ENCODE measurements at regions not wholly inside any gene's neighbourhood (a gene's known extent, or its start where the extent isn't known, plus 50 kb on each side); places are given as distances from the start of the nearest gene placed in this dataset.
"Not testable (repeated sequence)": the region's sequence is repeated elsewhere in the genome, so short reads cannot be mapped to it uniquely, and the experiment has no call there.

DNA sequence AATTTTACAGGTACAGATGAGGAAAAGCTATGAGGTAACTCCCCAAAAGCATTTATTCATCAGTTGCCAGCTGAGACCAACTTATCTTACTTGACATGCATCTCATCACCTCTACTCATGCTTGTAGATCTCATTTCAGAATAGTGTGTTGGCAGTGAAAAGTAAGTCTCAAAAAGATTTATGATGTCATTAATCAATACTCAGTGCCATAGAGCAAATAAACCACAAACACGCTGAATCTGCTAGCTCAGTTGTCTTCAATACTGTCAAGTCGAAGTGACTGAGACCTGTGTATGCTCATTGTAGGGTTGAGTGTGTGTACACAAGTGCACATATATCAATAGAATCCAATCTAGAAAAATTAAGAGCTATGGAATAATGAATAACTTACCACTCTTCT lies 413.5 kb downstream of the CNTN3 start:
- H3K79me2 ChIP-seq (ENCODE audit: insufficient read depth) = no peaks in the 10 kb centered on the region
- H3K27ac ChIP-seq = no peak overlapping the region
- in situ Hi-C loops (cut with MboI) = no loop called here
- no peak overlapping the region for H3K4me3 ChIP-seq
- no peak overlapping the region for H3K9ac ChIP-seq
- H3K36me3 ChIP-seq (ENCODE audit: low read depth) = no peaks in the 10 kb centered on the region
- H3K9me2 ChIP-seq (ENCODE audit: insufficient read depth) = no peaks in the 10 kb centered on the region
- no peak overlapping the region for H2AFZ ChIP-seq
- WGBS, 2 experiments (ENCODE audit: low coverage in 1 of 2, low lambda C conversion rate in 2 of 2, missing lambda C conversion rate in 2 of 2) = 17 to 22% methylated on average over 2 of the region's 2 CpGs
- no peaks in the 10 kb centered on the region for H3F3A ChIP-seq (ENCODE audit: insufficient read depth)
- H3K4me1 ChIP-seq (ENCODE audit: insufficient read depth) = no peaks in the 10 kb centered on the region
- no peak for TF ChIP-seq EZH2phosphoT487 (IDR thresholded peaks at IDR 0.05; ENCODE audit: insufficient read depth, low read depth)
- TF ChIP-seq EZH2 (IDR thresholded peaks at IDR 0.05; ENCODE audit: insufficient read depth, poor library complexity, severe bottlenecking) = no peak
- H3K9me3 ChIP-seq (ENCODE audit: low read depth) = no peaks in the 10 kb centered on the region
- H4K20me1 ChIP-seq (ENCODE audit: insufficient read depth) = no peaks in the 10 kb centered on the region
- no peak for DNase-seq
- H3K4me2 ChIP-seq (ENCODE audit: unreplicated experiment) = no peak overlapping the region
- no peaks in the 10 kb centered on the region for H3K27me3 ChIP-seq (replicated peaks; ENCODE audit: insufficient read depth)

DNA sequence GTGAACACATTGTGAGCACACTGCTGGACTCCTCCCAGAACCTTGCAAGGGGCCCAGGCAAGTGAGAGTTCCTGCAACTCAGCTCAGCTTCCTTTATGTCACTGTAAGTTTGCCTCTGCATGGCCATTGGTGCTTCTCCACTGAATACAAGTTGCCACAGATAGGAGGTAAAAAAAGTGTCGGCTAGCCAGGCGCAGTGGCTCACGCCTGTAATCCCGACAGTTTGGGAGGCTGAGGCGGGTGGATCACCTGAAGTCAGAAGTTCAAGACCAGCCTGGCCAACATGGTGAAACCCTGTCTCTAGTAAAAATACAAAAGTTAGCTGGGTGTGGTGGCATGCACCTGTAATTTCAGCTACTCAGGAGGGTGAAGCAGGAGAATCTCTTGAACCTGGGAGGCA lies 435.8 kb downstream of the CNTN3 start:
- H4K20me1 ChIP-seq (ENCODE audit: insufficient read depth); DNase-seq; H3K4me3 ChIP-seq; H3K36me3 ChIP-seq (ENCODE audit: low read depth); H3K9me2 ChIP-seq (ENCODE audit: insufficient read depth); H3K79me2 ChIP-seq (ENCODE audit: insufficient read depth); in situ Hi-C loops (cut with MboI); H3F3A ChIP-seq (ENCODE audit: insufficient read depth); H3K4me1 ChIP-seq (ENCODE audit: insufficient read depth); H3K4me2 ChIP-seq (ENCODE audit: unreplicated experiment); H3K27ac ChIP-seq; H3K27me3 ChIP-seq (replicated peaks; ENCODE audit: insufficient read depth); H2AFZ ChIP-seq; H3K9ac ChIP-seq; H3K9me3 ChIP-seq (ENCODE audit: low read depth): not testable (repeated sequence)
- 62 to 79% methylated on average over 5 of the region's 5 CpGs for WGBS, 2 experiments (ENCODE audit: low coverage in 1 of 2, low lambda C conversion rate in 2 of 2, missing lambda C conversion rate in 2 of 2)

DNA sequence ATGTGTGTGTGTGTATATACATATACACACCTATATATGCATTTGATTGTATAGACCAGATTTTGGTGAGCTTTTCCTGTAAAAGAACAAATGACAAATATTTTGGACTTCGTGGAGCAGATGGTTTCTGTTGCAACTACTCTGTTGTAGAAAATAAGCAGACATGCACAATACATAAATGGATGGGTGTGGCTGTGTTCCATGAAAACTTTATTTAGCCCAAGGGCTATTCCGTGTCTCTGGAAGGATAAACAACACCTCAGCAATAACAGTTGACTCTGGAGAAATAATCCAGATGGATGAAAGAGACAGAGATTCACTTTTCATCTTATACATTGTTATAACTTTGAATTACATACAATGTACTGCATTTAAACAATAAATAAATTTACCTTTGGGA lies 441.4 kb downstream of the CNTN3 start:
- Histone ChIP-seq H3K27me3 (replicated peaks; ENCODE audit: insufficient read depth) (no peaks in the 10 kb centered on the region; the same call in 1 of the 2 replicates), H3K79me2 (ENCODE audit: insufficient read depth) (no peaks in the 10 kb centered on the region), H3K36me3 (ENCODE audit: low read depth) (no peaks in the 10 kb centered on the region), H4K20me1 (ENCODE audit: insufficient read depth) (no peaks in the 10 kb centered on the region), H2AFZ (no peak overlapping the region), H3K4me3 (no peak overlapping the region), H3K27ac (no peak overlapping the region), H3K9ac (no peak overlapping the region), H3K4me2 (ENCODE audit: unreplicated experiment) (no peak overlapping the region), H3K9me2 (ENCODE audit: insufficient read depth) (no peaks in the 10 kb centered on the region), H3F3A (ENCODE audit: insufficient read depth) (no peaks in the 10 kb centered on the region), H3K9me3 (ENCODE audit: low read depth) (peaks cover 3% of the 10 kb centered on the region), H3K4me1 (ENCODE audit: insufficient read depth) (no peaks in the 10 kb centered on the region)
- DNase-seq = no peak
- 3 to 6% methylated on average over 2 of the region's 2 CpGs for WGBS, 2 experiments (ENCODE audit: low coverage in 1 of 2, low lambda C conversion rate in 2 of 2, missing lambda C conversion rate in 2 of 2)
- in situ Hi-C loops (cut with MboI) = no loop called here
- TF ChIP-seq EZH2 (IDR thresholded peaks at IDR 0.05; ENCODE audit: insufficient read depth, poor library complexity, severe bottlenecking) = no peak

DNA sequence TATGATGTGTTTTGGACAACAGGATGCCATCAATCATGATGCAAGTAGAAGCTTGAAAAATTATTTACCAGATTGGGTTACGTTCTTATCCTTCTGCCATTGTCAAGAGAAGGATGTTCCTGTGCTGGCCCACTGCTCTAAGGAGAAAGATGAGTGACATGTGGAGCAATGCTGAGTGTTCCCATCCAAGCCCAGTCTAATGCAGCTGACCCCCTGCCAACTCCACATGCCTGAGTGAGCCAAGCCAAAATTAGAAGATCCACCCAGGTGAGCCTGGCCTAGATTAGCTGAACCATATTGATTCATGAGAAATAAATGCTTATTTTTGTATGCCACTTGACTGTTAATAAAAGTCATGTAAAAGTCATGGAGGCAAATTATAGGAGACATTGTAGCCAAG lies 446.5 kb downstream of the CNTN3 start:
- no peak overlapping the region for H3K9ac ChIP-seq
- no peaks in the 10 kb centered on the region for H3K36me3 ChIP-seq (ENCODE audit: low read depth)
- no peak overlapping the region for H3K27ac ChIP-seq
- TF ChIP-seq EZH2 (IDR thresholded peaks at IDR 0.05; ENCODE audit: insufficient read depth, poor library complexity, severe bottlenecking) (no peak), EZH2phosphoT487 (IDR thresholded peaks at IDR 0.05; ENCODE audit: insufficient read depth, low read depth) (no peak)
- H3F3A ChIP-seq (ENCODE audit: insufficient read depth) = no peaks in the 10 kb centered on the region
- H3K4me2 ChIP-seq (ENCODE audit: unreplicated experiment) = no peak overlapping the region
- no peak overlapping the region for H3K4me3 ChIP-seq
- H3K9me2 ChIP-seq (ENCODE audit: insufficient read depth) = no peaks in the 10 kb centered on the region
- in situ Hi-C loops (cut with MboI) = no loop called here
- H4K20me1 ChIP-seq (ENCODE audit: insufficient read depth) = no peaks in the 10 kb centered on the region
- no peaks in the 10 kb centered on the region for H3K27me3 ChIP-seq (replicated peaks; ENCODE audit: insufficient read depth)
- H3K79me2 ChIP-seq (ENCODE audit: insufficient read depth) = no peaks in the 10 kb centered on the region
- no peaks in the 10 kb centered on the region for H3K4me1 ChIP-seq (ENCODE audit: insufficient read depth)
- WGBS, 2 experiments (ENCODE audit: low coverage in 1 of 2, low lambda C conversion rate in 2 of 2, missing lambda C conversion rate in 2 of 2) = 16 to 20% methylated on average over 1 of the region's 1 CpG
- no peak overlapping the region for H2AFZ ChIP-seq
- H3K9me3 ChIP-seq (ENCODE audit: low read depth) = peaks cover 3% of the 10 kb centered on the region
- no peak for DNase-seq

DNA sequence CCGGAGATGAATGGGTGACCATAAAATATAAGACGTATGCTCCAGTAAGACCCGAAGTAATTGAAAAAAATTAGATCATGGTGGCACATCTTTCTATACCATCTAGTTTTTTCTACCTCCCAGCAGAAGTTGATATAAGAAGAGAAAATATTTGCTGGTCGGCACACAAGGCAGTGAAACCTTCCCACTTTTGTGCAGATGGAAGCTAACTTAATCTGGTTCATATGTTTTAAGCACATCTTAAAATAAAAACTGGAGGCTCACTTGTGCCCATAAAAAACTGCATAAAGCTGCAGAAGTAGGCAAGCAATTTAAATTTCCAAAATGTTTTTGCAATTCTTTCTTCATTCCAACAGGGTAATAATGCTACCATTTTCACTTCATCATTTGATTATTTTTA lies 449.2 kb downstream of the CNTN3 start:
- no peak for DNase-seq
- no peaks in the 10 kb centered on the region for H3K4me1 ChIP-seq (ENCODE audit: insufficient read depth)
- no peaks in the 10 kb centered on the region for H3K36me3 ChIP-seq (ENCODE audit: low read depth)
- no peaks in the 10 kb centered on the region for H3F3A ChIP-seq (ENCODE audit: insufficient read depth)
- H3K4me2 ChIP-seq (ENCODE audit: unreplicated experiment) = no peak overlapping the region
- H3K79me2 ChIP-seq (ENCODE audit: insufficient read depth) = no peaks in the 10 kb centered on the region
- no peak overlapping the region for H3K27ac ChIP-seq
- H3K27me3 ChIP-seq (replicated peaks; ENCODE audit: insufficient read depth) = no peaks in the 10 kb centered on the region
- no peak overlapping the region for H3K4me3 ChIP-seq
- no peaks in the 10 kb centered on the region for H4K20me1 ChIP-seq (ENCODE audit: insufficient read depth)
- H3K9ac ChIP-seq = no peak overlapping the region
- H3K9me3 ChIP-seq (ENCODE audit: low read depth) = peaks cover 3% of the 10 kb centered on the region
- no peak for TF ChIP-seq EZH2phosphoT487 (IDR thresholded peaks at IDR 0.05; ENCODE audit: insufficient read depth, low read depth)
- no peak for TF ChIP-seq EZH2 (IDR thresholded peaks at IDR 0.05; ENCODE audit: insufficient read depth, poor library complexity, severe bottlenecking)
- H3K9me2 ChIP-seq (ENCODE audit: insufficient read depth) = no peaks in the 10 kb centered on the region
- 12 to 13% methylated on average over 4 of the region's 4 CpGs for WGBS, 2 experiments (ENCODE audit: low coverage in 1 of 2, low lambda C conversion rate in 2 of 2, missing lambda C conversion rate in 2 of 2)
- in situ Hi-C loops (cut with MboI) = no loop called here
- no peak overlapping the region for H2AFZ ChIP-seq

All from GM23248 (cell line).